Liver (tissue), 8 donors: ENCODE measurements at regions not wholly inside any gene's neighbourhood (a gene's known extent, or its start where the extent isn't known, plus 50 kb on each side); places are given as distances from the start of the nearest gene placed in this dataset.

Experiments
- DNase-seq: peaks from one replicate; pipeline ENCODE4 v3.0.0-alpha.2; 2017; ENCODE audit warnings: low spot score
- H3K27ac ChIP-seq, 2 donors: one replicate each; pipeline ENCODE4 v1.7.0; 2013; ENCODE audit warnings: inconsistent platforms in 2 of 2, low read length in 2 of 2, control low read depth in 1 of 2, low read depth in 1 of 2, mild to moderate bottlenecking in 1 of 2
- H3K27me3 ChIP-seq, 4 donors: one replicate each; pipeline versions ENCODE4 v1.6.1 to v1.7.0; 2013; ENCODE audit warnings: low read length in 3 of 4, inconsistent platforms in 1 of 4, mild to moderate bottlenecking in 1 of 4, moderate library complexity in 1 of 4; ENCODE audit not compliant: control insufficient read depth in 4 of 4, insufficient read depth in 4 of 4
- H3K36me3 ChIP-seq, 4 donors: one replicate each; pipeline versions ENCODE4 v1.6.1 to v1.7.0; 2013; ENCODE audit warnings: low read length in 3 of 4, mild to moderate bottlenecking in 3 of 4, low read depth in 1 of 4, moderate library complexity in 1 of 4; ENCODE audit not compliant: control insufficient read depth in 4 of 4, insufficient read depth in 3 of 4
- H3K4me1 ChIP-seq, 4 donors: one replicate each; pipeline versions ENCODE4 v1.6.1 to v1.7.0; 2013; ENCODE audit warnings: low read length in 3 of 4, mild to moderate bottlenecking in 3 of 4, moderate library complexity in 1 of 4; ENCODE audit not compliant: control insufficient read depth in 4 of 4, insufficient read depth in 4 of 4
- H3K4me3 ChIP-seq, 3 donors: one replicate each; pipeline versions ENCODE4 v1.6.1 to v1.7.0; 2013; ENCODE audit warnings: low read length in 3 of 3, control low read depth in 1 of 3, low read depth in 1 of 3, mild to moderate bottlenecking in 1 of 3
- H3K9ac ChIP-seq, 2 donors: one replicate each; pipeline ENCODE4 v1.7.0; 2013; ENCODE audit warnings: low read length in 2 of 2, mild to moderate bottlenecking in 2 of 2, moderate library complexity in 2 of 2, control low read depth in 1 of 2, low read depth in 1 of 2
- H3K9me3 ChIP-seq, 4 donors: one replicate each; pipeline versions ENCODE4 v1.6.1 to v1.7.0; 2013; ENCODE audit warnings: low read length in 3 of 4; ENCODE audit not compliant: control insufficient read depth in 4 of 4
- ATF3 ChIP-seq: IDR thresholded peaks from 2 replicates; pipeline ENCODE4 v1.6.1; 2016; ENCODE audit warnings: antibody characterized with exemption
- CTCF ChIP-seq: fragments of 150-350 bp; IDR thresholded peaks from 2 replicates; pipeline ENCODE4 v1.5.1; 2017; ENCODE audit warnings: improper control_type of control experiment, low read depth, low read length; ENCODE audit not compliant: missing input control
- EGR1 ChIP-seq, 2 donors: IDR thresholded peaks; 2 replicates each; pipeline ENCODE4 v1.6.1; 2016 to 2018; ENCODE audit warnings: antibody characterized with exemption in 2 of 2, low read depth in 2 of 2
- FOXA1 ChIP-seq: IDR thresholded peaks from 2 replicates; pipeline ENCODE4 v1.6.1; 2016; ENCODE audit warnings: antibody characterized with exemption
- FOXA2 ChIP-seq: IDR thresholded peaks from 2 replicates; pipeline ENCODE4 v1.6.1; 2016; ENCODE audit warnings: antibody characterized with exemption
- GABPA ChIP-seq, 2 donors: IDR thresholded peaks in 1 of 2; conservative IDR thresholded peaks in 1 of 2; 2 replicates each; pipeline ENCODE4 v1.6.1; 2016; ENCODE audit warnings: antibody characterized with exemption in 2 of 2, mild to moderate bottlenecking in 1 of 2, moderate library complexity in 1 of 2
- HNF4A ChIP-seq, 2 donors: conservative IDR thresholded peaks; 2 replicates each; pipeline ENCODE4 v1.6.1; 2016; ENCODE audit warnings: antibody characterized with exemption in 2 of 2, mild to moderate bottlenecking in 2 of 2
- HNF4G ChIP-seq: IDR thresholded peaks from 2 replicates; pipeline ENCODE4 v1.6.1; 2016; ENCODE audit warnings: antibody characterized with exemption
- JUND ChIP-seq, 2 donors: IDR thresholded peaks; 2 replicates each; pipeline ENCODE4 v1.6.1; 2016; ENCODE audit warnings: antibody characterized with exemption in 2 of 2
- MAX ChIP-seq: IDR thresholded peaks from 2 replicates; pipeline ENCODE4 v1.6.1; 2016; ENCODE audit warnings: antibody characterized with exemption
- NR2F2 ChIP-seq: IDR thresholded peaks from 2 replicates; pipeline ENCODE4 v1.6.1; 2016; ENCODE audit warnings: antibody characterized with exemption
- RAD21 ChIP-seq, 2 donors: IDR thresholded peaks; 2 replicates each; pipeline ENCODE4 v1.6.1; 2016; ENCODE audit warnings: antibody characterized with exemption in 2 of 2, mild to moderate bottlenecking in 2 of 2
- REST ChIP-seq: IDR thresholded peaks from 2 replicates; pipeline ENCODE4 v1.6.1; 2016; ENCODE audit warnings: antibody characterized with exemption, mild to moderate bottlenecking
- RXRA ChIP-seq, 2 donors: IDR thresholded peaks; 2 replicates each; pipeline ENCODE4 v1.6.1; 2017 to 2018; ENCODE audit warnings: antibody characterized with exemption in 2 of 2, mild to moderate bottlenecking in 1 of 2
- SP1 ChIP-seq: IDR thresholded peaks from 2 replicates; pipeline ENCODE4 v1.6.1; 2018; ENCODE audit warnings: antibody characterized with exemption, mild to moderate bottlenecking
- TAF1 ChIP-seq: conservative IDR thresholded peaks from 2 replicates; pipeline ENCODE4 v1.6.1; 2016; ENCODE audit warnings: antibody characterized with exemption, mild to moderate bottlenecking
- YY1 ChIP-seq: IDR thresholded peaks from 2 replicates; pipeline ENCODE4 v1.6.1; 2016; ENCODE audit warnings: antibody characterized with exemption, mild to moderate bottlenecking
- WGBS: extraction: QIAGEN DNeasy Blood & Tissue Kit; methylation state at CpG from one replicate; pipeline ENCODE4 v1.1.7; 2013; 5-methylcytosine and 5-hydroxymethylcytosine counted together
- donor health status: healthy.
- donor health status: healthy.
- donor health status: healthy.
- donor health status: healthy.
- donor health status: healthy.

DNA sequence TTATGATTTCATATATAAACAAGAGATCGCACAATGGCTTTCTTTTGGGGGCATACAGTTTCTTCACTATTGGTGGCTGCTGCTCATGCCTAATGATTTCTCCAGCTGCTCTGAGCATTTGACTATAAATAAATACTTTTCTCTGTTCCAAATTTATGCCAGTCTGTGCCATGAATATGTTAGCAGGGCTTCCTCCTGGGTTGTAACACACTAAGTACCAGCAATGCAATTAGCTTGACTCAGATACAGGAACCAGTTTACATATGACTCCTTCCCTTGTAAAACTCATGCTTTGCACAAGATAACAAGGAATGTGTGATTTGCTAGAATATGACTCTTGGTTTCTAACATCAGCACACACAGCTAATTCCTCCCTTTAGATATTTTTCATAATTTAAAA, 1629.7 kb downstream of the NCAM2 start:
- DNase-seq = no peak
- H3K9me3 ChIP-seq = no peaks in the 10 kb centered on the region
- no peaks in the 10 kb centered on the region for H3K36me3 ChIP-seq
- no peak overlapping the region for H3K4me3 ChIP-seq
- 96% methylated on average over 1 of the region's 1 CpG for WGBS
- no peak overlapping the region for H3K9ac ChIP-seq
- no peak for TF ChIP-seq JUND (IDR thresholded peaks at IDR 0.05)
- H3K27ac ChIP-seq = no peak overlapping the region
- H3K27me3 ChIP-seq = no peaks in the 10 kb centered on the region
- no peaks in the 10 kb centered on the region for H3K4me1 ChIP-seq

GRCh38 chr21:22630953-22631465, 1632.8 kb downstream of the NCAM2 start:
- Histone ChIP-seq H3K9me3 (peaks cover 0 to 2% (median 0%) of the 10 kb centered on the region in 4 donors), H3K27ac (no peak overlapping the region), H3K27me3 (no peaks in the 10 kb centered on the region), H3K9ac (no peak overlapping the region), H3K36me3 (no peaks in the 10 kb centered on the region), H3K4me1 (no peaks in the 10 kb centered on the region), H3K4me3 (no peak overlapping the region)
- TF ChIP-seq HNF4A (conservative IDR thresholded peaks at IDR 0.05) (no peak), FOXA1 (no peak), JUND (IDR thresholded peaks at IDR 0.05) (no peak), NR2F2 (no peak), EGR1 (IDR thresholded peaks at IDR 0.05; ENCODE audit: low read depth in 2 of 2) (no peak), FOXA2 (no peak), ATF3 (no peak), CTCF (no peak), REST (no peak), RXRA (IDR thresholded peaks at IDR 0.05) (no peak), MAX (no peak), RAD21 (IDR thresholded peaks at IDR 0.05) (no peak), HNF4G (no peak), YY1 (no peak), GABPA (IDR thresholded peaks at IDR 0.05 in 1 of 2, conservative IDR thresholded peaks at IDR 0.05 in 1 of 2) (no peak), TAF1 (no peak), SP1 (no peak)
- WGBS = 68% methylated on average over 3 of the region's 3 CpGs
- no peak for DNase-seq
